Choroid plexus epithelial cell (primary cell): ENCODE measurements at regions not wholly inside any gene's neighbourhood (a gene's known extent, or its start where the extent isn't known, plus 50 kb on each side); places are given as distances from the start of the nearest gene placed in this dataset.

Source experiments
- DNase-seq: peaks from one replicate; pipeline ENCODE4 v3.0.0-alpha.2; 2010; ENCODE audit warnings: low read depth
- H3K4me3 ChIP-seq: 2 replicates; pipeline ENCODE4 v1.5.1; 2011; ENCODE audit warnings: low read depth, mild to moderate bottlenecking, control low read depth, low read length, moderate library complexity
- CTCF ChIP-seq: conservative IDR thresholded peaks from 2 replicates; pipeline ENCODE4 v1.5.1; 2011; ENCODE audit warnings: low read depth, mild to moderate bottlenecking, control low read depth, inconsistent platforms, low read length, moderate library complexity

GRCh38 chr1:240672132-240672811, 60.3 kb upstream of the GREM2 start:
- TF ChIP-seq CTCF = no peak
- DNase-seq = no peak
- no peak overlapping the region for H3K4me3 ChIP-seq

DNA sequence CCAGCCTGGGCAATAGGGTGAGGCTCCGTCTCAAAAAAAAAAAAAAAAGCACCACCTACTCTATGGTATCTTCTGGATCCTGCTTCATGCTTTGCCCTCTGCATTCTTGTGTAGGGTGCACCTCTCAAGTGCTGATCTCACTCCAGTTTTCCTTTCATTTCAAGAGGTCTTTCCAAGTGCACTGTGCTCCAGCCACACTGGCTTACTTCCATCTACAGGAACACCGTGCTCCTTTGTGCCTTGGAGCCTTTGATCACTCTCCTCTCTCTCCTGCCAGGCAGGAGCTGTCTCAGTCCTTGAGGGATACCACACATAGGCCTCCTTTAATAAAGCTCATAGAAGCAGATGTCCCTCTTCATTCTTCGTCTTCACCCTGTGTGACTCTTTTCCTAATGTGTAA, 55.4 kb upstream of the GREM2 start:
- no peak for TF ChIP-seq CTCF
- no peak overlapping the region for H3K4me3 ChIP-seq
- DNase-seq = no peak

DNA sequence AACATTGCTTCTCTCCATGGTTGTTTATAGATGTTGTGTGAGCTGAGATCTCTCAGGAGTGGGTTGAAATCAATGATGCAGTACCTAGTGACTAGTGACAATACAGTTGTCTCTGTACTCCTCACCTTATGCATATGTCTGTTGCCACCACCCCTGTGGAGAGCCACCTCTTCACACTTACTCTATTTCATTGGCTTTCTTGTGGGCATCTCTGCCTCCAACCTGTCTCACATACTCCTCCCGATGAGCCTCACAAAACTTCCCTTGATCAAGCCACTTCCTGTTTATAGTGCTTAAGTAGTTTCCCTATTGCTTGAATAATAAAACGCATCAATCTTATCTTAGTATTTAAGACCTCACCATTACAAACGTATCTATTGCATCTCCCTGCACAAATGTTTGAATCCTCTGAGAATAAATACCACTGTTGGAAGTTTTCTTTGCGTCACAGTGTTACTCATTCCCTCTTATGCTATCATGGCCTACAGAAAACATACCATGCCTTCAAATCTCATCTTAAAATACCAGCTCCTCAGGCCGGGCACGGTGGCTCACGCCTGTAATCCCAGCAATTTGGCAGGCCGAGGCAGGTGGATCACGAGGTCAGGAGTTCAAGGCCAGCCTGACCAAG, 54.7 kb upstream of the GREM2 start:
- no peak for DNase-seq
- H3K4me3 ChIP-seq = no peak overlapping the region
- TF ChIP-seq CTCF = no peak

DNA sequence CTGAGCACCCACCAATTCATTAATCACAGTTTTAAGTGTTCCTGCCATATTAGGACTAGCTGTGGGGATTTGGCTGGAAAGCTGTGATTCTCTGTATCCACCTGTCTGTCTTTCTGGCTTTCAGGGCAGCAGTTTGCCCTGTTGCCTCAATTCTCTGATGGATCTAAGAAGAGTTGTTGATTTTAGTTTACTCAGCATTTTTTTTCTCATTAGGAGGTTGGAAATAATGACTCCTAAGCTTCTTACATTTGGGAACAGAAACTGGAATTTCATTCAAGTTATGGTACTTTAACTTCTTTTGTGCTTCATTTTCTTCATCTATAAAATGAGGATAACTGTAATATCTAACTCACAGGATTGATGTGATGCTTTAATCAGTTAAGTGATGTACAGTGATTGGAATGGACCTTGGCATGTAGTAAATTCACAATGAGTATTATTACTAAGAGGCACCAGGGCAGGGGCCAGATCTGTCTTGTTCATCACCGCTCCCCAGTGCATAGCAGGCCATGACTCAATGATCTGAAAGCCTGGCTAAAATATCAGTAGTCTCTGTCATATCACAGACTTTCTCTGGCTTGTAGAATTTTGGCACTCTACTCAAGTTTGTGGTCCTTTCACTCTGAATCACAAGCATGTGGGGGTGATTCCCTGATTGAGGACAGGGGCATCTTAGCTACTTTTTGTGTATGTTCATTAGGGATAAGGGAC, 51.4 kb upstream of the GREM2 start:
- no peak overlapping the region for H3K4me3 ChIP-seq
- TF ChIP-seq CTCF = no peak
- no peak for DNase-seq
